ENCODE measurements at regions not wholly inside any gene's neighbourhood (a gene's known extent, or its start where the extent isn't known, plus 50 kb on each side); places are given as distances from the start of the nearest gene placed in this dataset.

GRCh38 chr20:40806929-40807820, 118.1 kb upstream of the MAFB start:
- no peak for DNase-seq (ENCODE audit: low read depth in 2 of 2)

- no peak for DNase-seq (ENCODE audit: low read depth in 2 of 2)
Measured at GRCh38 chr20:40807821-40808170, 118.8 kb upstream of the MAFB start.

GRCh38 chr20:40808936-40809335, 119.9 kb upstream of the MAFB start:
- no peak for DNase-seq (ENCODE audit: low read depth in 2 of 2)

GRCh38 chr20:40809361-40809760, 120.3 kb upstream of the MAFB start:
- no peak for DNase-seq (ENCODE audit: low read depth in 2 of 2)

- DNase-seq (ENCODE audit: low read depth in 2 of 2) = no peak
Measured at GRCh38 chr20:40810332-40811000, 121.4 kb upstream of the MAFB start.

- no peak for DNase-seq (ENCODE audit: low read depth in 2 of 2)
Measured at GRCh38 chr20:40811004-40811403, 122.0 kb upstream of the MAFB start.

- DNase-seq (ENCODE audit: low read depth in 2 of 2) = no peak
Measured at GRCh38 chr20:40811660-40812414, 122.8 kb upstream of the MAFB start.

- no peak for DNase-seq (ENCODE audit: low read depth in 2 of 2)
Measured at GRCh38 chr20:40812415-40812925, 123.4 kb upstream of the MAFB start.

GRCh38 chr20:40813029-40813431, 124.0 kb upstream of the MAFB start:
- DNase-seq (ENCODE audit: low read depth in 2 of 2) = no peak

GRCh38 chr20:40813708-40814630, 124.9 kb upstream of the MAFB start:
- no peak for DNase-seq (ENCODE audit: low read depth in 2 of 2)

GRCh38 chr20:40814631-40814960, 125.6 kb upstream of the MAFB start:
- DNase-seq (ENCODE audit: low read depth in 2 of 2) = no peak

- DNase-seq (ENCODE audit: low read depth in 2 of 2) = no peak
Measured at GRCh38 chr20:40815156-40816038, 126.4 kb upstream of the MAFB start.

- DNase-seq (ENCODE audit: low read depth in 2 of 2) = no peak
Measured at GRCh38 chr20:40816039-40816352, 127.0 kb upstream of the MAFB start.

- DNase-seq (ENCODE audit: low read depth in 2 of 2) = no peak
Measured at GRCh38 chr20:40821429-40821828, 132.4 kb upstream of the MAFB start.

GRCh38 chr20:40826699-40827098, 137.7 kb upstream of the MAFB start:
- DNase-seq (ENCODE audit: low read depth in 2 of 2) = no peak

- no peak for DNase-seq (ENCODE audit: low read depth in 2 of 2)
Measured at GRCh38 chr20:40835321-40835720, 146.3 kb upstream of the MAFB start.

GRCh38 chr20:40838509-40838908, 149.5 kb upstream of the MAFB start:
- no peak for DNase-seq (ENCODE audit: low read depth in 2 of 2)

GRCh38 chr20:40843251-40843650, 154.2 kb upstream of the MAFB start:
- DNase-seq (ENCODE audit: low read depth in 2 of 2) = no peak

- no peak for DNase-seq (ENCODE audit: low read depth in 2 of 2)
Measured at GRCh38 chr20:40844332-40844731, 155.3 kb upstream of the MAFB start.

- no peak for DNase-seq (ENCODE audit: low read depth in 2 of 2)
Measured at GRCh38 chr20:40848096-40848495, 159.1 kb upstream of the MAFB start.

GRCh38 chr20:40848526-40848925, 159.5 kb upstream of the MAFB start:
- DNase-seq (ENCODE audit: low read depth in 2 of 2) = no peak
